NCI-H2029 treated with DMSO at 0.1 percent for 48 hours (cell line): ENCODE measurements at regions not wholly inside any gene's neighbourhood (a gene's known extent, or its start where the extent isn't known, plus 50 kb on each side); places are given as distances from the start of the nearest gene placed in this dataset.
"Not testable (repeated sequence)": the region's sequence is repeated elsewhere in the genome, so short reads cannot be mapped to it uniquely, and the experiment has no call there.

ENCODE experiments used
- DNase-seq: peaks from one replicate; lab custom pipeline; 2025; lab: John Stamatoyannopoulos, UW

GRCh38 chr16:8452941-8453340 lies 137.4 kb downstream of the TMEM114 start:
- DNase-seq = no peak

- no peak for DNase-seq
These were observed 153.4 kb downstream of the TMEM114 start for GRCh38 chr16:8436931-8437330.

DNA sequence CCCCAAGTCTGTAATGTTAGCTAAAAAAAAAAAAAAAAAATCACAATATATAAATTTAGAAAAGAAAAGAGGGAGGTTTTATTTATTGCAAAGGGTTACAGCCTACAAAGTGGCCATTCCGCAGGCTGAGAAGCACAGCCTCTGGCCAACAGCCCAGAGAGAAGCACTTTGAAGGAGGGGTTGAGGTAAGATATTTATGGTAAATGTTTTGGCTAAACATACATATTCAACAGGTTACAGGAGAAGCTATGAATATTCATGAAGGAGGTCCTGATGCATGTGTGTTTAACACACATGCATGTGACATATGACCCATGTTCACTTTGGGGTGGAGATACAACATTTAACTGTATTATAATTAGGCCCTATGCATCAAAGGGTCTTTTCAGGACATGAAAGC lies 158.5 kb downstream of the TMEM114 start:
- no peak for DNase-seq

DNA sequence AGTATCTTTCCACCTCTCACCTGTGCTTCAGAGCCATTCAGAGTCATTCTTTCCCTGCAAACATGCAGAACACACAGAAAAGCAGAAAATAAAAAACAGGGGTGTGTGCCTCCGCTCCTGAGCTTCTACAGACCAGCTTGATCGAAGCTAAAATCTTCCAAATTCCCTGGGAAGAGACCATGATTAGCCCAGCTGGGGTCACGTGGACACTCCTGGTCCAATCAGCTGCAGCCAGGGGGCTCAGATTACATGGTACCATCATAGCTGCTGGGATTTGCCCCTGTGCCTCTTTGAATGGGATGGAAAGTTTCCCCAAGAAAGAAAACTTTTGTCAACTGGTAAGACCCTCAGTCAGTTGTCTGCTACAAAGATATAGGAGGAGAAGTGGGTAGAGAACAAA lies 159.9 kb downstream of the TMEM114 start:
- DNase-seq = no peak

GRCh38 chr16:8426569-8426968 lies 163.7 kb downstream of the TMEM114 start:
- DNase-seq = no peak

DNA sequence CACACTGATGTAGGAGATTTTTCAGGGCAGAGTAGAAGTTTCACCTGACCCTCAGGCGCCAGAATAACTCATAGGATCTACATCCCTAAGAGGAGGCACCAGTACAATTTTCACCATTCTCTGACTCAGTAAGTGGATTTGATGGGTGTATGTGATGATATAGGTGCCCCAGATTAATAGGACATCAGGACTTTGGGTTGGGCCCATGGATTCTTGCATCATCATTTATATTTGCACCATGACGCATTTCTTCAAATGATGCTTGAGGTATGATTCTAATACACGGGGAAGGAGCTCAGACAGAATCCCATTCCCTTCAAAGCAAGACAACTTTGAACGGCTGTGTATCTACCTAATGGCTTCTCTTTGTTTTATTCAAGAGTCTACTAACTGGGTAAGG lies 173.2 kb downstream of the TMEM114 start:
- no peak for DNase-seq

DNA sequence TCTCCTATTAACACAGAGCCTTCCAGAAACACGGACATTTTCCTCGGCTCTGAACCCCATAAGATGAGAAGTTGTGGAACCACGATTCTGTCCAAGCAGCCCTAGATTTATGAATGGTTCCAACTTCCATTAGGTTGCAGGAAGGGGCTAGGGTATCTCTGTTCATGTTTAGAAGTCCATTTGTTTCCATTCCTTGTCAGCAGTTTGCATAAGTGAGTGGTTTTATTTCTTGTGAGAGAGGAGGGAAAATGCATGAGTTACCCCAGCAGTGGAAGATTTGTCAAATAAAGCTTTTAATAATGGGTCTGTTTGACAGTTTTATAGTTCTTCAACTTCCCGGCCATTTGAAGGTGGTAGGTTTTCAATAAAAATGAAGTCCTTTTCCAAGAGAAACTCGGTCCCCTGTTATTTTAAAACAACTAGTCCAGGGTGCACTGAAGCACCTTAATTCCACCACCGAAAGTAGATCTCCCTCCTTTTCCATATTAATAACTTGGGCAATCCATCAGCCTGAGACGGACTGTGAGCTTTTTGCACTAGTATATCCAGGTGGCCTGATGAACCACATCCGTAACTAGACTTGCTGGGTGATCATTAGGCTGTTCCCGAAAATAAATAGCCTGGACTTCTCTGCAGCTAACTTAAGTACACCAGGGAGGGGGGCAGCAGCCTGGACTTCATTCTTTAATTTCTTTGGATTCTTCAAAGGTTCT lies 181.3 kb downstream of the TMEM114 start:
- no peak for DNase-seq

GRCh38 chr16:8407351-8407750 lies 183.0 kb downstream of the TMEM114 start:
- no peak for DNase-seq

DNA sequence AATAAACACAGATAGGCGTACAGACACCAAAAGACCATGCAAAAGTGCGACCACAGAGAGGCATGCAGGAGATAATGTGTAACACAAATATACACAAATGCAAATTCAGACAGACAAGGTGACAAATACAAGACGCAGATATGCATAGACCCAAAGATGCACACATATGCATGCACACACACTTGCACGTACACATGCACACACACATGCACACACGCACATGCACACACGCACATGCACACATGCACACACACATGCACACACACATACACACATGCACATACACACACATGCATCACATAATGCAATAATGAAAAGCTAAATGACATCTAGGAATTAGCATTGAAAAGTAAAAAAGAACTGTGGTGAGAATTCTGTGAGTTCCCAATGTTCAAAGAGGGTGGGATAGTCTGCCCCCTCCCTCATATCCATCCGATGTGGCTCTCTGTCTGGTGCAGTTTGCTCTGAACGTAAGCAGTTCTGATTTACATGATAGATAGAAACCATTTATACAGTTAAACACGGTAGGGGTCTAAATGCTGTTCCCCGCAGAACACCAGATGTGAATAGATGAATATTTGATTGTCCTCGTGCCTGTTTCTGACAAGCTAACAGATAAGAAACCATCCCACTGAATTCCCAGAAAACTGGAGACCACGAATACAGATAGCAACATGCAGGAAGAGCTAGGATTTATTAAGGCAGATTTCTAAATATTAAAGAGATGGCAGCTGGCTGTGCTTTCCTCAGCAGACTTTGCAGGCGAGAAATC lies 186.1 kb downstream of the TMEM114 start:
- DNase-seq = no peak

DNA sequence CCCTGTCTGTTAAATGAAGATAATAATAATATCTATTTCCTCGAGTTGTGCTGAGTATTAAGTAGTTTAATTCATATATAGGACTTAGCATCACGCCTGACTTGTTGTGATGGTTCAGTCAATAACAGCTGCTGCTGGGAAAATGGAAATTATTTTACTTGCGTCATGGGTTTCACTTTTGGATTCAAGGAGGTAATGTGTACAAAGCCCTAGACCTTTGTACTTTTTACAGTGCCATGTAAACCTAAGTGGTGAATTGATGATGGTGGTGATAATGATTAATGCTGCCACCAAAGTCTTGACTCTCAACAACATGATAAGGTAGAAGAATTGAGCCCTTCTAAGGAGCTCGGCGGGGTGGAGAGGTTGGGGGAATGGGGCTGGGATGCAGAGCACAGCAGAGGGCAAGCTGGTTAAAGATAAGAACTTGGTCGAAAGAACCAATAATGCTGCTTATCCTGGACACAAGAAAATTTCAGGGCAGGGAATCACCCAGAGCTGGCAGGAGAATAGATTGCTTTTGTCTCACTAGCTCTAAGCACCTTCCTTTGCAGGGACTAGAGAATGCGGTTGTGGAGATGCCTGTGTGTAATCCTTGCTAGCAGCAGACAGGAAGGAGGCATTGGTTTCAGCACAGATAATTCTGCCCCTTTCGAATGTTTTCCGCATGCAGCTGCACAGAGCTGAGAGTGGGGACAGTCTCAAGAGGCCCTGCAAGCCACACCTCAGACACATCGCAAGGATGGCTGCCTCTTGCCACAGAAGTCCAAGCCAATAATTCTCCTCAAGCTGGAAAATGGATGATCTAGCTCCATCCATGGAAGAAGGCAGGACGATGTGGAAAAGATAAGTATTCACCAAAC lies 187.1 kb downstream of the TMEM114 start:
- no peak for DNase-seq

GRCh38 chr16:8400683-8401082 lies 189.6 kb downstream of the TMEM114 start:
- DNase-seq = not testable (repeated sequence)

DNA sequence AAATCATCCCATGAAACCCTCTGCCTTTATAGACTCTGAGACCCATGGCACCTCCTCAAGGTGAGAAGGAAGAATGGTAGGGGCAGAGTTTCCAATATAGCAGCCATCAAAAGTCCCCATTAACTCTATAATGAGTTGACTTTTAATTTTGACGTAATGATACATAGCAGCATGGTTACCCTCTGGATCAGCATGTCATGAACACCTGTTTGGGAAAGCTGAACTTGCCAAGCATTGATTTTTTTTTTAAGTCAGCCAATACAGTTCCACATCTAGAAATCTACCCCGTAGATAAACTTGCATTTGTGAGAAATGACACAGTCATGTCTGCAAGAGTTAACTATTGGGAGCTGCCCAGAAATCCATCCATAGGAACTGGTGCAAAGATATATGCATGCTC lies 191.8 kb downstream of the TMEM114 start:
- no peak for DNase-seq

DNA sequence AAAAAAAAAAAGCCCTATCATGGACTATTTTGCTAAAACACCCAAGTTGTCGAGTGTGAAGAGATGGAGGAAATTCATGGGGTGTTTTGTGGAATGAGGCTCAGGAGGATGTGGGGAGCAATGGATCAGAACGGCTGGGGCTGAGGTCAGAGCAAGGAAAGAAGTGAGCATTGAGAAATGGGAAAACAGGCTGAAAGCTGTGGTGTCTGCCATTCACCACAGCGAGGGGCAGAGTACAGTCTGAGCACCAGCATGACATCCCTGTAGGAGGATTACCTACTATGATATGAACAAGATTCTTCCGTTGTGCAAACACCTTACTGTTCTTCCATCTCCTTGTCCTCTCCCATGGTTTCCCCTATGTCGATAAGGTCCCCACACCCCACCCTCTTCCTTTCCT lies 193.1 kb downstream of the TMEM114 start:
- DNase-seq = no peak

DNA sequence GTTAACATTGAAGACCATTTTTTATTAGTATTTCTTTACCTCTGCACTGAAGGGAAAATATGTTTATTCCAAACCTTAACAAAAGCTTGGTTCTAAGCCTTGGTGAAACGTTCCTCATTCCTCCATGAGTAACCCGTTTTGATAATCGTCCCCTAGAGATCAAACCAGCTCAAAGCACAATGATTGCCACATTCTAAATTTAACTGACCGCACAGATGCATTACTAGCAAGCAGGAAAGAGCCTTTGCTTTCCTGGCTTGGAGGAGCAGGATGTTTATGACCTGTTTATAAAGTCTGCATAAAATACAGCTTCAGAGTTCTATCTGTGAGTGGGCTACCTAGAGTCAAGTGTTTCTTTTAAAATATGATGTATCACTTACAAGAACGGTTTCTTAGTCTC lies 193.8 kb downstream of the TMEM114 start:
- DNase-seq = no peak

DNA sequence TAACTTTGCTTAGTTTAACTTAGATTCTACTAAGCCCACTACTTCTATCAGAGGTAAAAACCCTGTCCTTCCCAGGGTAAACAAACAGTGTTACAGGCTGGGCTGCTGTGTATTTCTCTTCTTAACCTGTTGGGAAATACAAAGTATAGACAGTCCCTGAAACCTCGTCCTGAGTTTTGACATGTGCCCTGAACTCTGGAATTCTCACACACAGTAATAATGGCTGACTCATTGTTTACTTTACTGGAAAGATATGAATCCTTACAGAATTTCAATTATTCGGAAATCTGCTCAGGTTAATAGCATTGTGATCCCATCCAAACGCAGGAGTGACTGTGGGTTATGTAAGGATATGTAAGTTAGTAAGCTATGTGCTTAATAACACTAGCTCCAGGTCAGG lies 199.1 kb downstream of the TMEM114 start:
- DNase-seq = no peak

DNA sequence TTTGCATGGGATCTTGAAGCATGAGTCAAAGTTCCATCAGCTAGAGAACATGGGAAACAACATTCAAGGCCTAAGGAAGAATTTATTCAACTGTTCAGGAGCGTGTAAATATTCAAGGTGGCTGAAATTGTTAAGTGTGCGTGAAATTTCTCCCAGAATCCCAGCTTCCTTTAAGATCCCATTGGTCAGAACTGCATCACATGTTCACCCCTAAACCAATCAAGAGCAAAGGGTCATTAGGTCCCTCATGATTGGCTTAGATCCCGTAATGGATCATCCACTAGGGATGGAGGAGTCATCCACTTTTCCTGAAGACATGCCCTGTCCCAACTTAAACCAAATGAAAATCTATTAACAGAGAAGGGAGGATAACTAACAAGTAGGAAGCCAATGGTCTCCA lies 201.6 kb downstream of the TMEM114 start:
- no peak for DNase-seq

DNA sequence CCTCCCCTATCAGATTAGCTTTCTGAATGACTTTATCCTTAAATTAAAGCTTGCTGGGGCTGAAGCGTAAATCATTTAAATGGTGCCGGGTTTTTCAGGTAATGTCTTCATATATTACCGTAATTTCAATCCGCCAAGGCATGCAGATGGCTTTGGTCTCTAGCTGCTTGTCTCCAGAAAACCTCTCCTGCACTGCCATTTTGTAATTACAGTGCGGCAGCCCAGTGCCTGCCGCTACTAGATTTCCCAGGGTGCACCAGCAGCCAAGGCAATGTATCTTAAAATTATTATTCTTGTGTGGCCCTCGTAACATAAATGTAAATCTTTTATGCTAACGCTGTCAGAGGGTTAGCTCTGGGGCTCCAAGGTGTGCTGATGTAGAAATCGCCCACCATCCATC lies 208.5 kb downstream of the TMEM114 start:
- no peak for DNase-seq

DNA sequence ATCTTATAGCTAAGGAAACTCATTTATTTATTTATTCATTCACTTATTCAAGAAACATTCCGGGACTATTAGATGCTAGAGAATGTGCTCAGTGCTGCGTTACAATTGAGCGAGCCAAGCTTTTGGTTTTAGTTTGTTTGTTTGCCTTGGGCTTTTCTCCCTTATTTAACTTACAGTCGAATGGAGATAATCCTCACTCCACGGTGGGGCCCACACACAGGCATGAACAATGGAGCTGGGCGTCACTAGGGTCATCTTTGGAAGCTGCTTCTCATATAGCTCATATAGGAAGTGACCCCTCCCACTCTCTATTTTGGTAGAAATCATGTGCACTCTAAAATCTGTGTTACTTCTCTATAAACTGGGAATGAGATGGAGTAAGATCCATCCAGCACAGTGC lies 210.0 kb downstream of the TMEM114 start:
- no peak for DNase-seq

DNA sequence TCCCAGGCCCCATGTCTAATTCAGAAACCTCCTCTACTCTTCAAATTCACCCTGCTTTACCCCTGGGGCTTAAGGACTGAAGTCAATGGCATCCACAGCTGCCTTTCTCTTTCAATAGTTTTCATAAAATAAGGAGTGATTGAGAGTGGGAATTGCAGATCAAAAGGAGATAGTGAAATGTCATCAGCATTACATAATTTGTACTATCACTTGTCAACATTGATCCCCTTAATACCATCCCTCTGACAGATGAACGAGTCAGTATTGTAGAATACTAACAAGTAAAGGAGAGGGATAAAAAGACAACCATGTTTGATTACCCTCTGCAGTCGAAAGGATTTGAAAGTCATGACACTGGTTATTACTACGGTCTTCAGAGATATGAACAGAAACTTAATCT lies 212.4 kb downstream of the TMEM114 start:
- DNase-seq = no peak

- DNase-seq = no peak
These were observed 213.5 kb downstream of the TMEM114 start for GRCh38 chr16:8376858-8377257.

- no peak for DNase-seq
These were observed 213.9 kb downstream of the TMEM114 start for GRCh38 chr16:8376430-8376829.

DNA sequence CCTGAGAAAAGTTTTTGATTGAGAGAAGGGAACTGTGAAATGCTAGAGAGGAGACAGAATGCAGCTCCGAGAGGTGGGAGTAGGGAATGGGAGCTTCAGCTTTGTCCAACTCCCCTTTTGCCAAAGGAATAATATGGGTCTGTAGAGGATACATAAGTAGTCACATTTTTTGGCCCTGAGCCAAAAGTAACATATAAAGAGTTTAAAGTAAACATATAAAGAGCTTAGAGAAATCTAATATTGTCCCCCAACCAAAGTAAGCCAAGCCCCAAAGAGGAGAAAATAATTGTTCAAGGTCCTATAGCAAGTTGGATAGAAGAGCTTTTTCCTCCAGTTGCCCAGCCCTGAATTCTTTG lies 215.1 kb downstream of the TMEM114 start:
- no peak for DNase-seq
